NCI-H69 (cell line): ENCODE measurements at regions not wholly inside any gene's neighbourhood (a gene's known extent, or its start where the extent isn't known, plus 50 kb on each side); places are given as distances from the start of the nearest gene placed in this dataset.
"Not testable (repeated sequence)": the region's sequence is repeated elsewhere in the genome, so short reads cannot be mapped to it uniquely, and the experiment has no call there.

Experiments
- DNase-seq: peaks from one replicate; lab custom pipeline; 2025; lab: John Stamatoyannopoulos, UW

DNA sequence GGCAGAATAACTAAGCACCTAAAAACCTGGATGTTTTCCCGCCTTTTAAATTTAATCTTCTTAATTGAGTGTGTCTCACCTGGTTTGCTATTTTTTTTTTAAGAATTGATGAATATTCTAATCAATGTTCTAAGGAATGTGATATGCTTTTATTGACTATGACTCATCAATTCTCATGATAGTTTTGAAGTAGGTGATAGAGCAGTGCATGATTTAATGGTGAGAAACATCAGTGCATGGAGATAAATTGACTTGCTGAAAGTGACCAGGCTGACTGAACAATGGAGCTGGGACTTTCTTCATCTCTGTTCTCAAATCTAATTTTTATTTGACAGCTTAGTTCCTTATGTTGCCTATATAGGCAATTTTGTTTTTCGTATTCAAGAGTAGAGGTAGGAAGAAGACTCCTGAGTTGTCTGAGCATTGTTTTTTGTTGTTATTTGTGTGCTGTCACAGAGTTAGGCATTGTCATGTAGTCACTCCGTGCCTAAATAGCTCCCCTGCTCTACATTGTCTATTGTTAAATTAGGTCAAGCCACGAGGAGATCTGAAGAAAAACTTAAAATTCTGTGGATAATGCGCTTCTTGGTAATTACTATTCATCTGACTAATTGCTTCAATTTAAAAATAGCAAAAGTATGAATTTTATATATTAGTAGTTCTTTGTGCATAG lies 59.0 kb upstream of the NUTM2F start:
- not testable (repeated sequence) for DNase-seq

GRCh38 chr9:94388011-94388406 lies 59.6 kb upstream of the NUTM2F start:
- DNase-seq: not testable (repeated sequence)

- not testable (repeated sequence) for DNase-seq
Measured at GRCh38 chr9:94390425-94391098, 62.1 kb upstream of the NUTM2F start.

GRCh38 chr9:94392971-94393624 lies 64.7 kb upstream of the NUTM2F start:
- DNase-seq: not testable (repeated sequence)

- DNase-seq: not testable (repeated sequence)
Measured at GRCh38 chr9:94397766-94398379, 69.4 kb upstream of the NUTM2F start.

- DNase-seq: not testable (repeated sequence)
Measured at GRCh38 chr9:94400461-94400860, 72.0 kb upstream of the NUTM2F start.

DNA sequence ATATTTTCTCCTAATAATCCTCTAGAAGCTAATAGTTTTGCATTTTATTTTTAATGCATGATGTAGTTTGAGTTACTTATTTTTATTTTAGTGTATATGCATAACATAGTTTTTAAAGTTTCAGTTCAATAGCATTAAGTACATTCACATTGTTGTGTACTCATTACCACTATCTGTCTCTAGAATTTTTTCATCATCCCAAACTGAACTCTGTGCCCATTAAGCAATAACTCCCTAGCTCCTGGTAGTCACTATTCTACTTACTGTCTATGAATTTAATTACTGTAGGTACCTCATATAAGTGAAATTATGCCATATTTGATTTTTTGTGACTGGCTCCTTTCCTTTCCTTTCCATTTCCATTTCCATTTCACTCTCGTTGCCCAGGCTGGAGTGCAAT lies 74.4 kb upstream of the NUTM2F start:
- DNase-seq: not testable (repeated sequence)

DNA sequence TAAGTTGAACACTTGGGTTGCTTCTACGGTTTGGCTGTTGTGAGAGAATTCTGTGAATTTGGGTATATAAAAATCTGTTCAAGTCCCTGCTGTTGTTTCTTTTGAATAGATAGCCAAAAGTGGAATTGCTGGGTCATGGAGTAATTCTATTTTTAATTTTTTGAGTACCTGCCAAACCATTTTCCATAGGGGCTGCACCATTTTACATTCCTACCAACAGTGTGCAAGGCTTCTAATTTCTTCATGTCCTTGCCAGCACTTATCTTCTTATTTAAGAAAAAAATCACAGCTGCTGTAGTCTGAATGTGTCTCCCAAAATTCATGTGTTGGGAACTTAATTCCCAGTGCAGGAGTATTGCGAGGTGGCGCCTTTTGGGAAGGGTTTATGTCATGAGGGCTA lies 75.1 kb upstream of the NUTM2F start:
- not testable (repeated sequence) for DNase-seq

GRCh38 chr9:94413665-94414064 lies 85.2 kb upstream of the NUTM2F start:
- not testable (repeated sequence) for DNase-seq

GRCh38 chr9:94415111-94415510 lies 86.7 kb upstream of the NUTM2F start:
- not testable (repeated sequence) for DNase-seq

- not testable (repeated sequence) for DNase-seq
Measured at GRCh38 chr9:94420098-94420497, 91.7 kb upstream of the NUTM2F start.

DNA sequence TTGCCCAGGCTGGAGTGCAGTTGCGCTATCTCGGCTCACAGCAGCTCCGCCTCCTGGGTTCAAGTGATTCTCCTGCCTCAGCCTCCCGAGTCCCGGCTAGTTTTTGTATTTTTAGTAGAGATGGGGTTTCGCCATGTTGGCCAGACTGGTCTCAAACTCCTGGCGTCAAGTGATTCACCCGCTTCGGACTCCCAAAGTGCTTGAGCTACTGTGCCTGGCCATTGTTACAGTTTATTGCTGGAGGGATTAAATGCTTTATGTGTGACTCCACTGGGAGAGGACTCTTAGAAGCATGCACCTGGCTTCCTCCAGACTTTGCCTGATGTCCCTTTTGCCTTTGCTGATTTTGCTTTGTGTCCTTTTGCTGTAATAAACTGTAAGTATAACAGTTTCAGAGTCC lies 93.5 kb upstream of the NUTM2F start:
- not testable (repeated sequence) for DNase-seq

GRCh38 chr9:94425312-94425711 lies 96.9 kb upstream of the NUTM2F start:
- not testable (repeated sequence) for DNase-seq

DNA sequence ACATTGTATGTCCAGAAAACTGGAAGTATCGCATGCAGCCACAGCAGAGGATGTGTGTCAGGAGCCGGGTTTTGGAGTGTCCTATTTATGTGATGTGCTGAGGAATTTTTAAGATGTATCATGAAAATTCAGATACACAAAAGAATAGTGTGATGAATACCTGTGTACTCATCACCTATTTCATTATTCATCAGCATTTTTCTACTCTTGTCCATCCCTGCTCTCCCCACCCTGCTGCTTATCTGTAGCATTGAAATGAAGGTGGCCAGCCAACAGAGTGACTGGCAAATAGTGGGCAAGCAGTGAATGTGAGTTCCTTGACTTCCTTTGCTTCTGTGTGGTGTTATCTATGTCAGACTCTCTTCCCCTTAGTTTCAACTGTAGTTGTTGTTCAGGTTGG lies 108.7 kb upstream of the NUTM2F start:
- DNase-seq: not testable (repeated sequence)

- not testable (repeated sequence) for DNase-seq
Measured at GRCh38 chr9:94438336-94438735, 109.9 kb upstream of the NUTM2F start.

GRCh38 chr9:94441146-94441545 lies 112.7 kb upstream of the NUTM2F start:
- not testable (repeated sequence) for DNase-seq

DNA sequence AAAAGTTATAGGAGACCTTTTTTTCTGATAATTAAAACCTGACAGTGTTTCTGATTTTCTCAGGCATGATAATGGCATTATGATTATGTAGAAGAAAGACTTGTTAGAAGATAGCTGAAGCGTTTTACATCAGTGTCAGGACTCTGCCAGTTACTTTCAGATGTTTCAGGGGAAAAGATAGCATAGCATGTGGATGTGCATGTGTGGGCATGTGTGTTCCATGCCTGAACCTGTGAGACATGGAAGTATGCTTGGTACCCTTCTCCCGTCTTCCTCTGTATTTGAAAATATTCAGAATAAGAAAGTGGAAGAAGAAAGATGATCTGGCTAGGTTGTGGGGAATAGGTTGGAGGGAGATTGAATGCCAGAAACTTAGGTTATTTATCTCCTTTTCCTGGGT lies 113.1 kb upstream of the PCAT7 start:
- DNase-seq: no peak

DNA sequence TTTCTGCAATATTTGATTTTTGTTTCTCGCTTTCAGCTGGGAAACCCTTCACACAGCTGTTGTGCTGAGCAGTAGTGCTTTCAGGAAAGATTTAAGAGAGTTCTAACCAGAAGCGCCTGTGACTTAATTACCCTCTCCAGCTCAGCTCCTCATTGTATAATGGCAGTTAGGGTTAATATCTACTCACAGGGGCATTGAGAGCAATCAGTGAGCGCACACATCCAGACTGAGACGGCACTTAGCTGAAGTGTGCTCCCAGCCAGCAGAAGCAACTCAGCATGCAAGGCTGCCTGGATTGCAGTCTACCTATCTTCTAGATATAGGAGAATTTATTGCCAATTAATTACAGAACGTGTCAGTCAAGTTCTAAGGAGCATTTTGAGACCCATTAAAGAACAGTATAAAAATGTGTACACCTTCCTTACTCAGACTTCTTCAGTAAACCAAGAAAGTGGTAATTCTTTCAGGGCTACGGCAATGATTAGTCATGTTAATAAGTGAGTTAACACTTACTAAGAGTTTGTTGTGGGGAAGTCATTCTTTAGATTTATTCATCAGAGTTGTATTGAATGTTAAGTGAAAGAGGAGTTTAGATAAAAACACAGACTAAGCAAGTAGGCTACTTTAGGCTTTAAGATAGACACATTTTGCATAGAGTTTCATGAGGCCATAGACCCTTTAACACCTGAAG lies 111.7 kb upstream of the PCAT7 start:
- peak; percentile 14 for DNase-seq

DNA sequence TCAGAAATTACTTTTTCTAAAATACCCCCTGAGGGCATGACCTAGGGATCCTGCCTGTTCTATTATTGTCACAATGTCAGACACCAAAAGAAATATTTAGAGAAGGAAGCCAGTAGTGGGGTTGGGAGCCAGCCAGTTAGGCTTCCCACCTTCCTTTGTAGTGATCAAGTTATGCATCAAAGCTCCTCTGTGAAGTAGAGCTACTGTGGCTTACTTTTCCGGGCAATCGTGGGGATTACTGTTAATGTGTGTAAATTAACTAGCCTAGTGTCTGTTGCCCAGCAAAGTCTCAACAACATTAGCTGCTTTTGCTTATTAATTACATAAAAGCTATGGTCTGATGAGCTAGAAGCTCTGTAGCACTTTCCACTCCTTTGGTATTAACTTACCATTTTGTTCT lies 109.0 kb upstream of the PCAT7 start:
- DNase-seq: no peak

DNA sequence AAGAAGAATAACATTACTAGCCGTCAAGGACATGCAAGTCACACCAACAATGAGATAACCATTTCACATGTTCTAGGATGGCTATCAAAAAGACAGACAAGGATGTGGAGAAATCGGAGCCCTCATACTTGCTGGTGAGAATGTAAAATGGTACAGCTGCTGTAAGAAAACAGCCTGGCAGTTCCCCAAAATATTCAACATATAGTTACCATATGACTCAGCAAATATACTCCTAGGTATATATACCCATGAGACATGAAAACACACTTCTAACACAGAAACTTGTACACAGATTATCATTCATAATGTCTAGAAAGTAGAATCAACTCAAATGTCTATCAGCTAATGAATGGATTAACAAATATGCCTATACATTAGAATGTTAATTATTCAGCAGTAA lies 105.4 kb upstream of the PCAT7 start:
- DNase-seq: no peak

GRCh38 chr9:94464790-94465189 lies 90.1 kb upstream of the PCAT7 start:
- DNase-seq: no peak

DNA sequence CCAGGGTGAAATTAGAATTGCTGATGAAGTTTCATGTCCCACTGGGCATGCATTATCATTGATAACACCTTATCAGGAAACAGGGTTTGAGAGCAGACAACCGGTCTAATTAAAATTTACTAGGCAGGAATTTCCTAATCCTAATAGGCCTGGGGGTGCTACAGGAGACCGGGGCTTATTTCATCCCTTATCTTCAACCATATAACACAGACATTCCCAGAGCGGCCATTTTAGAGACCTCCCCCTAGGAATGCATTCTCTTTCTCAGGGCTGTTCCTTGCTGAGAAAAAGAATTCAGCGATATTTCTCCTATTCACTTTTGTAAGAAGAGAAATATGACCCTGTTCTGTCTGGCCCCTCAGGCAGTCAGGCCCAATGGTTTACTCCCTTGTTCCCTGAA lies 82.8 kb upstream of the PCAT7 start:
- DNase-seq: not testable (repeated sequence)
